ENCODE measurements at regions not wholly inside any gene's neighbourhood (a gene's known extent, or its start where the extent isn't known, plus 50 kb on each side); places are given as distances from the start of the nearest gene placed in this dataset.

- TF ChIP-seq CTCF (IDR thresholded peaks at IDR 0.05) (no peak), POLR2A (IDR thresholded peaks at IDR 0.05) (no peak), EP300 (IDR thresholded peaks at IDR 0.05) (no peak)
Measured at GRCh38 chr1:170460414-170461155, 71.4 kb upstream of the GORAB start.

All from tibial nerve (tissue), 4 donors.